ENCODE measurements at regions not wholly inside any gene's neighbourhood (a gene's known extent, or its start where the extent isn't known, plus 50 kb on each side); places are given as distances from the start of the nearest gene placed in this dataset.

DNA sequence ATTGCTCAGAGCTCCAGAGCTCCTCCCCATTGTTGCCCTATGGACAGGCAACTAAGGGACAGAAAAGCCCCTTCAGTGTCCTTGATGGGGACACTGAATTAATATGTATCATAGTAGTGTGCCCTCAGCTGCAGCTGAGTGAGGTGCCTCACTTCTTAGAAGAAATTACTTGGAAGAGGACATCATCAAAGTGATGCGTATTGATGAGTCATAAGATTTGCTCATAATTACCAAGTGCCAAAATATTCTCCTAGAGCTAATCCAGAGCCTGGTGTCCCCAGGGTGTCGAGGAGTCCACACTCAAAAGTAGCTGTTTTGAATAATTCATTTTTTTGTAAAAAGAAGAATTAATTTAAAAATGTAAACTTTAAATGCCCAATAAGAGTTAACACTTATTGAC is 200.7 kb upstream of the SEMA6D start:
- TF ChIP-seq CTCF (IDR thresholded peaks at IDR 0.05) (no peak), POLR2A (IDR thresholded peaks at IDR 0.05) (no peak)

Data from lower leg skin (tissue), 3 donors.